IMR-90 (cell line): ENCODE measurements at regions not wholly inside any gene's neighbourhood (a gene's known extent, or its start where the extent isn't known, plus 50 kb on each side); places are given as distances from the start of the nearest gene placed in this dataset.
"Not testable (repeated sequence)": the region's sequence is repeated elsewhere in the genome, so short reads cannot be mapped to it uniquely, and the experiment has no call there.

ENCODE experiments used
- ATAC-seq: fragments of 200-7000 bp; cut with Tn5 transposase; 2 replicates; pipeline ENCODE4 v1.9.1; 2020; ENCODE audit warnings: low read depth, mild to moderate bottlenecking, moderate library complexity
- BruUV-seq: library from RNA; stranded (reverse); fragments of 400-500 nt; replicated peaks from 2 replicates; lab custom pipeline; 2021; lab: Mats Ljungman, UMichigan
- CTCF ChIA-PET: fragments of 300-600 bp; formaldehyde crosslinking; extraction: SDS; loops from one replicate; lab custom pipeline; 2021; ENCODE audit warnings: antibody characterized with exemption; lab: Yijun Ruan, JAX
- POLR2A ChIA-PET: fragments of 300-600 bp; sonication (Branson Sonifier 250); formaldehyde crosslinking; loops from one replicate; lab custom pipeline; 2022; ENCODE audit warnings: antibody characterized with exemption; ENCODE audit not compliant: unreplicated experiment; lab: Charles Lee
- DNase-seq: peaks from one replicate; pipeline ENCODE4 v3.0.0; 2013
- H2AFZ ChIP-seq: replicated peaks from 2 replicates; pipeline ENCODE3; 2013; ENCODE audit warnings: low read length, mild to moderate bottlenecking; ENCODE audit not compliant: poor library complexity
- H2AK5ac ChIP-seq: 2 replicates; pipeline ENCODE4 v1.6.1; 2013; ENCODE audit warnings: low read depth, low read length, inconsistent platforms
- H2AK9ac ChIP-seq: replicated peaks from 2 replicates; pipeline ENCODE3; 2013; ENCODE audit warnings: mild to moderate bottlenecking, low read depth, low read length, moderate library complexity; ENCODE audit not compliant: poor library complexity
- H2BK120ac ChIP-seq: 2 replicates; pipeline ENCODE4 v1.6.1; 2013; ENCODE audit warnings: low read depth, low read length, inconsistent platforms
- H2BK15ac ChIP-seq: 3 replicates; pipeline ENCODE4 v1.6.1; 2013; ENCODE audit warnings: low read depth, low read length, inconsistent platforms
- H2BK20ac ChIP-seq: 2 replicates; pipeline ENCODE4 v1.6.1; 2013; ENCODE audit warnings: low read depth, mild to moderate bottlenecking, inconsistent platforms, low read length, moderate library complexity
- H2BK5ac ChIP-seq: 2 replicates; pipeline ENCODE4 v1.6.1; 2013; ENCODE audit warnings: mild to moderate bottlenecking, low read depth, low read length, inconsistent platforms; ENCODE audit not compliant: poor library complexity, severe bottlenecking
- H3K14ac ChIP-seq: replicated peaks from 2 replicates; pipeline ENCODE4 v1.6.1; 2013; ENCODE audit warnings: low read depth, low read length, inconsistent platforms
- H3K18ac ChIP-seq: 2 replicates; pipeline ENCODE4 v1.6.1; 2013; ENCODE audit warnings: low read depth, low read length, control low read depth
- H3K23ac ChIP-seq: 2 replicates; pipeline ENCODE4 v1.6.1; 2013; ENCODE audit warnings: low read depth, low read length, inconsistent platforms
- H3K27ac ChIP-seq: 2 replicates; pipeline ENCODE4 v1.5.1; 2013; ENCODE audit warnings: mild to moderate bottlenecking, control low read depth, low read length; ENCODE audit not compliant: insufficient read depth
- H3K27me3 ChIP-seq: 2 replicates; pipeline ENCODE4 v1.6.1; 2013; ENCODE audit warnings: low read length; ENCODE audit not compliant: control insufficient read depth, insufficient read depth
- H3K36me3 ChIP-seq: 2 replicates; pipeline ENCODE4 v1.6.1; 2013; ENCODE audit warnings: low read length, mixed read lengths; ENCODE audit not compliant: control insufficient read depth, insufficient read depth
- H3K4ac ChIP-seq: 2 replicates; pipeline ENCODE4 v1.6.1; 2013; ENCODE audit warnings: low read depth, low read length, inconsistent platforms
- H3K4me1 ChIP-seq: 2 replicates; pipeline ENCODE4 v1.6.1; 2013; ENCODE audit warnings: low read length, mixed read lengths; ENCODE audit not compliant: control insufficient read depth, insufficient read depth
- H3K4me2 ChIP-seq: 2 replicates; pipeline ENCODE4 v1.6.1; 2013; ENCODE audit warnings: low read depth, mild to moderate bottlenecking, control low read depth, low read length, moderate library complexity
- H3K4me3 ChIP-seq: 2 replicates; pipeline ENCODE4 v1.5.1; 2013; ENCODE audit warnings: low read depth, mild to moderate bottlenecking, control low read depth, low read length, moderate library complexity; ENCODE audit not compliant: insufficient read depth
- H3K56ac ChIP-seq: 2 replicates; pipeline ENCODE4 v1.6.1; 2013; ENCODE audit warnings: low read length, inconsistent platforms; ENCODE audit not compliant: insufficient read depth; ENCODE audit errors: extremely low read depth
- H3K79me1 ChIP-seq, 2 experiments: 2 replicates each; pipeline ENCODE4 v1.6.1; 2013; ENCODE audit warnings: low read length in 2 of 2, inconsistent platforms in 1 of 2, low read depth in 1 of 2
- H3K9ac ChIP-seq: 2 replicates; pipeline ENCODE4 v1.6.1; 2013; ENCODE audit warnings: low read depth, low read length, control low read depth
- H3K9me1 ChIP-seq: 2 replicates; pipeline ENCODE4 v1.6.1; 2013; ENCODE audit warnings: low read length, inconsistent platforms; ENCODE audit not compliant: insufficient read depth
- H3K9me3 ChIP-seq: 2 replicates; pipeline ENCODE4 v1.6.1; 2013; ENCODE audit warnings: low read length; ENCODE audit not compliant: control insufficient read depth, insufficient read depth
- H4K20me1 ChIP-seq: 2 replicates; pipeline ENCODE4 v1.6.1; 2013; ENCODE audit warnings: low read length, inconsistent platforms; ENCODE audit not compliant: insufficient read depth
- H4K5ac ChIP-seq: 2 replicates; pipeline ENCODE4 v1.6.1; 2013; ENCODE audit warnings: mild to moderate bottlenecking, low read depth, low read length, control low read depth
- H4K8ac ChIP-seq, 2 experiments: 2 replicates each; pipeline ENCODE4 v1.6.1; 2013; ENCODE audit warnings: low read depth in 2 of 2, low read length in 2 of 2, control low read depth in 1 of 2, inconsistent platforms in 1 of 2
- H4K91ac ChIP-seq: 2 replicates; pipeline ENCODE4 v1.6.1; 2013; ENCODE audit warnings: low read depth, low read length, inconsistent platforms; ENCODE audit not compliant: insufficient read depth
- WGBS, 2 experiments: methylation state at CpG; one replicate each; pipeline versions ENCODE4 v1.1.5 to v1.1.7; 2013; ENCODE audit warnings: missing lambda C conversion rate in 2 of 2; ENCODE audit not compliant: insufficient read length in 1 of 2; ENCODE audit errors: extremely low coverage in 2 of 2; 5-methylcytosine and 5-hydroxymethylcytosine counted together
- dilution Hi-C: fragments of 300-500 bp; cut with HindIII; formaldehyde crosslinking; loops from one replicate; pipeline ENCODE4 v1.14.3; 2018; ENCODE audit warnings: low sequenced_read_pairs; ENCODE audit not compliant: unreplicated experiment
- in situ Hi-C: fragments of 300-500 bp; cut with MboI; formaldehyde crosslinking; loops from 3 replicates; pipeline ENCODE4 v1.14.3; 2019; ENCODE audit warnings: low sequenced_read_pairs, inconsistent platforms, mixed read lengths
- intact Hi-C: fragments of 100-400 bp; cut with micrococcal nuclease; formaldehyde crosslinking; loops from 2 replicates; pipeline ENCODE4 v1.10.0; 2022

GRCh38 chr14:37692680-37693079 lies 97.3 kb downstream of the TTC6 start:
- H3K4me3 ChIP-seq, in situ Hi-C loops, H3K9ac ChIP-seq, DNase-seq, H3K56ac ChIP-seq, H3K4me1 ChIP-seq, H2BK120ac ChIP-seq, H2AK5ac ChIP-seq, H2BK20ac ChIP-seq, H2BK5ac ChIP-seq, H3K9me1 ChIP-seq, H4K8ac ChIP-seq, H3K27me3 ChIP-seq, H3K23ac ChIP-seq, BruUV-seq, H3K79me1 ChIP-seq, H3K36me3 ChIP-seq, H3K9me3 ChIP-seq, H4K20me1 ChIP-seq, H3K14ac ChIP-seq, CTCF ChIA-PET, dilution Hi-C loops, H3K4me2 ChIP-seq, H3K4ac ChIP-seq, ATAC-seq, H4K91ac ChIP-seq, intact Hi-C loops, H2BK15ac ChIP-seq, H2AFZ ChIP-seq, POLR2A ChIA-PET, H4K5ac ChIP-seq, H2AK9ac ChIP-seq, H3K27ac ChIP-seq, H3K18ac ChIP-seq: not testable (repeated sequence)

GRCh38 chr14:37693420-37693819 lies 98.0 kb downstream of the TTC6 start:
- in situ Hi-C loops = not testable (repeated sequence)

More at GRCh38 chr14:37693420-37693819, 98.0 kb downstream of the TTC6 start:
- H3K27ac ChIP-seq, H3K9ac ChIP-seq, H3K18ac ChIP-seq, H2BK5ac ChIP-seq, POLR2A ChIA-PET, H3K14ac ChIP-seq, H3K4ac ChIP-seq, H2BK15ac ChIP-seq, H3K4me3 ChIP-seq, intact Hi-C loops, H2AK9ac ChIP-seq, BruUV-seq, H4K8ac ChIP-seq, H2AFZ ChIP-seq, H3K9me3 ChIP-seq, ATAC-seq, H3K79me1 ChIP-seq, H3K27me3 ChIP-seq, H3K4me1 ChIP-seq, H4K20me1 ChIP-seq, CTCF ChIA-PET, dilution Hi-C loops, H2BK120ac ChIP-seq, DNase-seq, H3K36me3 ChIP-seq, H2AK5ac ChIP-seq, H3K56ac ChIP-seq, H4K5ac ChIP-seq, H4K91ac ChIP-seq, H2BK20ac ChIP-seq, H3K9me1 ChIP-seq, H3K4me2 ChIP-seq, H3K23ac ChIP-seq: not testable (repeated sequence)
- 100% methylated on average over 1 of the region's 1 CpG; no CpG with 5 or more reads in 1 of the 2 experiments for WGBS, 2 experiments
